Breast epithelium (tissue), 3 donors: ENCODE measurements at regions not wholly inside any gene's neighbourhood (a gene's known extent, or its start where the extent isn't known, plus 50 kb on each side); places are given as distances from the start of the nearest gene placed in this dataset.

Experiments
- POLR2A ChIP-seq: fragments of 450-650 bp; IDR thresholded peaks from one replicate; pipeline ENCODE4 v1.6.1; 2016; ENCODE audit warnings: antibody characterized with exemption, mild to moderate bottlenecking, moderate library complexity
- POLR2AphosphoS5 ChIP-seq, 3 donors: sonication (generic); formaldehyde crosslinking; IDR thresholded peaks; one replicate each; pipeline ENCODE4 v1.6.1; 2017; ENCODE audit warnings: antibody characterized with exemption in 3 of 3
- TF ChIP-seq, protein P1 (sequence below), 3 donors: fragments of 450-650 bp; IDR thresholded peaks; one replicate each; pipeline ENCODE4 v1.5.1; 2016 to 2017; ENCODE audit warnings: antibody characterized with exemption in 3 of 3, mild to moderate bottlenecking in 3 of 3, moderate library complexity in 3 of 3

DNA sequence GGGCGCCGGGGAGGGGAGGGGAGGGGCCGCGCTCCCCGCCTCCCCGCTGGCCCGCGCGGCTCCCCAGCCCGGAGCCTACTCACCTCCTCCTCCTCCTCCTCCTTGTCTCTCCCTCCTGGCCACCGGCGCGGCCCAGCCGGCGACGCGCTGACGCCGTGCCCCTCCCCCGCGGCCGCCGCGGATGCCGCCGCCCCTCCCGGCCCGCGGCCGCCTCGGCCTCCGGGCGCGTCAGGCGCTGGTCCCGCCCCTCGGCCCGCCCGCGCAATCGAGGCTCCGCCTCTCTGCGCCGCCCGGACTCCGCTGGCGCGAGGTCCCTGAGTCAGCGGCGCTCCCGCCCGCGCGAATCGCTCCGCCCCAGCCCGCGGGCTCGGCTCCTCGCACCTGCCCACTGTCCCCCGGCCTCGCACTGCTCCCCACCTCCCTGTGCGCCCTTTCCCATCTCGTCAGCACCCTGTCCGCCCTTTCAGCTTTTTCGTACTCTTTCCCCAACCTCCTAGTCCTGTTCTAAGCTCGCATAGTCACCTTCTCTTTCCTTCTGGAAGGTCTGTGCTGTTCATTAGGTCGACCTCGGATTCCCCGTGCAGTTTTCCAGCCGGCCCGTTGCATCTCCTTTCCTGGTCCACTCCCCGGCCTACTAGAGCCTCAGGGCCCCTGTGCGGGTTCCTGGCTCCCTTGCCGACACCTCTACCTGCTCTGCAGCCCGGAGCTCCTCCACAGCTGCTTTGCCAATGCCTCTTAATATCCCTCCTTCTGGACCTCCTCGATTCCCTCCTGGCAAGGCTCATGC lies 187.4 kb downstream of the ZEB2 start:
- TF ChIP-seq, protein P1, sequence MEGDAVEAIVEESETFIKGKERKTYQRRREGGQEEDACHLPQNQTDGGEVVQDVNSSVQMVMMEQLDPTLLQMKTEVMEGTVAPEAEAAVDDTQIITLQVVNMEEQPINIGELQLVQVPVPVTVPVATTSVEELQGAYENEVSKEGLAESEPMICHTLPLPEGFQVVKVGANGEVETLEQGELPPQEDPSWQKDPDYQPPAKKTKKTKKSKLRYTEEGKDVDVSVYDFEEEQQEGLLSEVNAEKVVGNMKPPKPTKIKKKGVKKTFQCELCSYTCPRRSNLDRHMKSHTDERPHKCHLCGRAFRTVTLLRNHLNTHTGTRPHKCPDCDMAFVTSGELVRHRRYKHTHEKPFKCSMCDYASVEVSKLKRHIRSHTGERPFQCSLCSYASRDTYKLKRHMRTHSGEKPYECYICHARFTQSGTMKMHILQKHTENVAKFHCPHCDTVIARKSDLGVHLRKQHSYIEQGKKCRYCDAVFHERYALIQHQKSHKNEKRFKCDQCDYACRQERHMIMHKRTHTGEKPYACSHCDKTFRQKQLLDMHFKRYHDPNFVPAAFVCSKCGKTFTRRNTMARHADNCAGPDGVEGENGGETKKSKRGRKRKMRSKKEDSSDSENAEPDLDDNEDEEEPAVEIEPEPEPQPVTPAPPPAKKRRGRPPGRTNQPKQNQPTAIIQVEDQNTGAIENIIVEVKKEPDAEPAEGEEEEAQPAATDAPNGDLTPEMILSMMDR (IDR thresholded peaks at IDR 0.05): no peak
- no peak for TF ChIP-seq POLR2A
- peak in 2 of 3 donors; percentile 24 to 38 for TF ChIP-seq POLR2AphosphoS5 (IDR thresholded peaks at IDR 0.05)
